ENCODE measurements at regions not wholly inside any gene's neighbourhood (a gene's known extent, or its start where the extent isn't known, plus 50 kb on each side); places are given as distances from the start of the nearest gene placed in this dataset.

DNA sequence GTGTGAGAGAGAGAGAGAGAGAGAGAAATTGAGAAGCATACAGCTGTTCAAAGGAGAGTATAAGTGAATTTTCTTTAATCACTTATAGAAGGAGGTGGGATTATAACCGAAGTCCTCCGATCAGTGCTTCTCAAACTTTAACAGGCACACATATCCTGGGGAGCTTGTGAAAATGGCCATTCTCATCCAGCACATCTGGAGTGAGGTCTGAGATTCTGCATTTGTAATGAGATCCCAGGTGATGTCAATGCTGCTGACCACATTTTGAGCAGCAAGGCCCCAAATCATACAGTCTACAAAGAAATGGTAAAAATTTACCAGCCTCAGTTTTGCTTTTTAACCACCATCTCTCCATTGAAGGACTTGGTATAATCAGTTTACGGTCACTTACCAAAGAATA lies 219.0 kb downstream of the PTEN start:
- H2AK5ac ChIP-seq (ENCODE audit: low read depth, low read length) = no peak overlapping the region
- H2BK120ac ChIP-seq (replicated peaks; ENCODE audit: low read depth, low read length) = no peak overlapping the region
- POLR2A ChIA-PET (ENCODE audit: partially characterized antibody) = interaction anchor here (1.0 kb wide), 1 partner anchor 221 kb away, joined by 4 read pairs; no protein-coding TSS in a partner anchor
- no peak overlapping the region for H2BK5ac ChIP-seq (ENCODE audit: low read depth, low read length)
- no peak overlapping the region for H2BK20ac ChIP-seq (ENCODE audit: low read length)
- H4K91ac ChIP-seq (replicated peaks; ENCODE audit: insufficient read length, low read length) = no peak overlapping the region
- no peaks in the 10 kb centered on the region for H3K23me2 ChIP-seq (ENCODE audit: low read depth, low read length)
- H3K4ac ChIP-seq (replicated peaks; ENCODE audit: insufficient read length, low read depth, low read length) = no peak overlapping the region
- CTCF ChIA-PET (ENCODE audit: partially characterized antibody) = interaction anchor here (0.8 kb wide), 2 partner anchors 9 to 34 kb away, joined by 3 read pairs; no protein-coding TSS in a partner anchor
- no peaks in the 10 kb centered on the region for H3K36me3 ChIP-seq (ENCODE audit: control insufficient read depth in 2 of 4, insufficient read depth in 4 of 4, low read length in 3 of 4)
- H3K4me2 ChIP-seq (ENCODE audit: insufficient read depth in 1 of 2, low read depth in 2 of 2, low read length in 2 of 2) = no peak overlapping the region
- 98% methylated on average over 3 of the region's 3 CpGs; no CpG with 5 or more reads in 1 of the 2 experiments for WGBS, 2 experiments (ENCODE audit: extremely low coverage in 1 of 2, insufficient coverage in 1 of 2, insufficient read length in 1 of 2, insufficient replicate concordance in 2 of 2, low coverage in 1 of 2, low lambda C conversion rate in 2 of 2, missing lambda C conversion rate in 1 of 2)
- no peak overlapping the region for H3K4me3 ChIP-seq (ENCODE audit: extremely low read depth in 1 of 4, insufficient read depth in 2 of 4, low read depth in 3 of 4, low read length in 4 of 4)
- no peak for FAIRE-seq
- peaks cover 0 to 3% (median 0%) of the 10 kb centered on the region in 4 experiments; a peak in 1 of 7 replicates for H3K4me1 ChIP-seq (replicated peaks in 1 of 4; ENCODE audit: control insufficient read depth in 3 of 4, insufficient read depth in 4 of 4, low read length in 3 of 4)
- H3K9me3 ChIP-seq (ENCODE audit: insufficient read depth in 2 of 2, low read depth in 1 of 2, low read length in 1 of 2) = no peaks in the 10 kb centered on the region
- no peak overlapping the region for H2BK15ac ChIP-seq (ENCODE audit: low read length)
- H4K5ac ChIP-seq (ENCODE audit: insufficient read length, low read depth, low read length) = no peak overlapping the region
- H3K27ac ChIP-seq (ENCODE audit: low read depth, low read length) = no peak overlapping the region
- H3K9ac ChIP-seq (replicated peaks in 1 of 4; ENCODE audit: extremely low read depth in 1 of 4, low read depth in 3 of 4, low read length in 3 of 4) = no peak overlapping the region
- H3K56ac ChIP-seq (replicated peaks; ENCODE audit: insufficient read length, low read depth, low read length) = no peak overlapping the region
- no peak for TF ChIP-seq EZH2 (IDR thresholded peaks at IDR 0.05; ENCODE audit: low read depth, low read length, severe bottlenecking)
- no peak for TF ChIP-seq BRCA1 (IDR thresholded peaks at IDR 0.05; ENCODE audit: low read depth, low read length)
- TF ChIP-seq TAF7 (optimal IDR thresholded peaks at IDR 0.05; ENCODE audit: borderline replicate concordance, low read depth, low read length) = no peak
- TF ChIP-seq CREB1 (IDR thresholded peaks at IDR 0.05) = no peak
- no peak for TF ChIP-seq RAD21 (IDR thresholded peaks at IDR 0.05 in 1 of 2, conservative IDR thresholded peaks at IDR 0.05 in 1 of 2; ENCODE audit: low read depth in 2 of 2, low read length in 2 of 2)
- no peak for TF ChIP-seq CHD1 (IDR thresholded peaks at IDR 0.05; ENCODE audit: low read depth, low read length)
- no peak overlapping the region for H3K14ac ChIP-seq (ENCODE audit: insufficient read length)
- no peak overlapping the region for H3K18ac ChIP-seq (ENCODE audit: extremely low read depth, low read length)
- no peak for DNase-seq (ENCODE audit: low read depth in 1 of 2, low spot score in 2 of 2)
- H3K79me2 ChIP-seq (ENCODE audit: control insufficient read depth in 1 of 2, insufficient read depth in 2 of 2, low read length in 2 of 2) = no peaks in the 10 kb centered on the region
- H3K27me3 ChIP-seq (replicated peaks in 1 of 4; ENCODE audit: control insufficient read depth in 3 of 4, extremely low read depth in 1 of 4, insufficient read depth in 3 of 4, low read length in 3 of 4) = no peaks in the 10 kb centered on the region
- 0 out of 2 replicates have a peak overlapping the region, but pooled peaks have one; percentile 77 for H2AFZ ChIP-seq (ENCODE audit: low read length)
- no peaks in the 10 kb centered on the region for H4K20me1 ChIP-seq (replicated peaks in 1 of 2; ENCODE audit: control insufficient read depth in 1 of 2, insufficient read depth in 2 of 2, low read length in 2 of 2)
- no peak overlapping the region for H4K8ac ChIP-seq (ENCODE audit: extremely low read depth, insufficient read depth, low read length)
- no peaks in the 10 kb centered on the region for H3K79me1 ChIP-seq (ENCODE audit: low read depth, low read length)
- H2BK12ac ChIP-seq (ENCODE audit: low read depth, low read length) = no peak overlapping the region
- no peak overlapping the region for H3K23ac ChIP-seq (ENCODE audit: insufficient read length)

Measured in H1 (cell line).